ENCODE measurements at regions not wholly inside any gene's neighbourhood (a gene's known extent, or its start where the extent isn't known, plus 50 kb on each side); places are given as distances from the start of the nearest gene placed in this dataset.

DNA sequence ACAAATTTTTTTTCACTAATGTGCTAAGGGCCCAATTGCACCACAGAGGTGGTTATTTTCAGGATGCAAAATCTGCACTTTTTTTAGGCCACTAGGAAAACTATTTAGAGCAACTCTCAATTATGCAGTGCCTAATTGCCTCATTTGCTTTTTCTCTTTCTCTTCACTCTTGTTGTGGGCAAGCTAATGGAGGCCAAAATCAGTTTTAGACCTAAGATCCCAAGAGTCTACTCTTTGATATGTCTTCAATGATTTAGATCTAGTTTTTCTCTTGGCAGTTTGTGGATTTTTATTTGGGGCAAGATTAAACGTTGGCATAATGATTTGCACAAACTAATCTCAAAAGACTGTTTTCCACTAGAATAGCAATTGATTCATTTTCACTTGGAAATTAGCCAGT is 1996.9 kb downstream of the LRRC4C start:
- DNase-seq (ENCODE audit: low spot score) = no peak
- Histone ChIP-seq H3K27me3 (replicated peaks; ENCODE audit: insufficient read depth) (no peaks in the 10 kb centered on the region), H3K27ac (no peak overlapping the region), H3K4me1 (replicated peaks) (no peaks in the 10 kb centered on the region), H3K9me3 (no peaks in the 10 kb centered on the region), H3K4me3 (no peak overlapping the region), H3K36me3 (no peaks in the 10 kb centered on the region)
- TF ChIP-seq, protein P1, sequence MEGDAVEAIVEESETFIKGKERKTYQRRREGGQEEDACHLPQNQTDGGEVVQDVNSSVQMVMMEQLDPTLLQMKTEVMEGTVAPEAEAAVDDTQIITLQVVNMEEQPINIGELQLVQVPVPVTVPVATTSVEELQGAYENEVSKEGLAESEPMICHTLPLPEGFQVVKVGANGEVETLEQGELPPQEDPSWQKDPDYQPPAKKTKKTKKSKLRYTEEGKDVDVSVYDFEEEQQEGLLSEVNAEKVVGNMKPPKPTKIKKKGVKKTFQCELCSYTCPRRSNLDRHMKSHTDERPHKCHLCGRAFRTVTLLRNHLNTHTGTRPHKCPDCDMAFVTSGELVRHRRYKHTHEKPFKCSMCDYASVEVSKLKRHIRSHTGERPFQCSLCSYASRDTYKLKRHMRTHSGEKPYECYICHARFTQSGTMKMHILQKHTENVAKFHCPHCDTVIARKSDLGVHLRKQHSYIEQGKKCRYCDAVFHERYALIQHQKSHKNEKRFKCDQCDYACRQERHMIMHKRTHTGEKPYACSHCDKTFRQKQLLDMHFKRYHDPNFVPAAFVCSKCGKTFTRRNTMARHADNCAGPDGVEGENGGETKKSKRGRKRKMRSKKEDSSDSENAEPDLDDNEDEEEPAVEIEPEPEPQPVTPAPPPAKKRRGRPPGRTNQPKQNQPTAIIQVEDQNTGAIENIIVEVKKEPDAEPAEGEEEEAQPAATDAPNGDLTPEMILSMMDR (IDR thresholded peaks at IDR 0.05) = no peak
- intact Hi-C loops (cut with DNase I) = no loop called here
- 18% methylated on average over 1 of the region's 1 CpG for WGBS

DNA sequence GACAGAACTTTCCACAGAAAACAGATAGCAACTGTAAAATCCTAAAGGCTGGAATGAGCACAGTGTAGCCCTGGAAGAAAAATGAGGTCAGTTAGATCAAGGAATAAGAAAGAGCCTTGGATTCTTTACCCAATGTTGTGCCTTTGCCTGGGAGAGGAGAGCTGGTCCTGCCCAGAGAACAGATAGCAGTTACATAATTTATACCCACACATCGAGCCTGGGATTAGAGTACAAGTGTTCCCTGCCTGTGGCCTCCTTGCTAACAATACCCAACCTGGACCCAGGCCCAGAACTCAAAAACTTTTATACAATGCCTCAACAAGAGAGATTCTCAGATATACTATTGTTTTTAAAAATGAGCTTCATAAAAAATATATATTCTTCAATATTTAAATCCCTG is 1998.4 kb downstream of the LRRC4C start:
- Histone ChIP-seq H3K9me3 (no peaks in the 10 kb centered on the region), H3K27me3 (replicated peaks; ENCODE audit: insufficient read depth) (no peaks in the 10 kb centered on the region), H3K4me3 (no peak overlapping the region), H3K27ac (no peak overlapping the region), H3K36me3 (no peaks in the 10 kb centered on the region), H3K4me1 (replicated peaks) (no peaks in the 10 kb centered on the region)
- no peak for DNase-seq (ENCODE audit: low spot score)
- 20% methylated on average over 1 of the region's 1 CpG for WGBS
- no peak for TF ChIP-seq POLR2A (IDR thresholded peaks at IDR 0.05)
- TF ChIP-seq, protein P1 (IDR thresholded peaks at IDR 0.05) = no peak
- TF ChIP-seq POLR2AphosphoS5 (IDR thresholded peaks at IDR 0.05) = no peak
- intact Hi-C loops (cut with DNase I) = no loop called here

DNA sequence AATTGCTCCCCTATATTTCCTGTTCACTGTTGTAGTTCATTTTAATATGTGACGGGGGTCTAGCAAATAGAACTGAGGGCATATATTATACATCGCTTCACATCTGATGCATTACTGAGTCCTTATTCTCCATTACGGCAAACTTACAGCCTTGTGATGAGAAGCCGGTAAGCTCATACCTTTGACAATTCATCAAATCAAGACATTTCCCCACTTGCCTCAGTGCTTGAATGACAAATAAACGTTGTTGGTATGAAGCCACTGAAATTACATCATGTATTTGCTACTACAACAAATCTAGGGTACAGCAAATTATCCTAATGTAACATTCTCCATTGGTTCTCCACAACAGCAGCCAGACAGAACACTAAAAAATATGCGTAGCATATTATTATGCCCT is 1999.8 kb downstream of the LRRC4C start:
- H3K4me3 ChIP-seq = no peak overlapping the region
- H3K27me3 ChIP-seq (replicated peaks; ENCODE audit: insufficient read depth) = no peaks in the 10 kb centered on the region
- TF ChIP-seq POLR2A (IDR thresholded peaks at IDR 0.05) (no peak), POLR2AphosphoS5 (IDR thresholded peaks at IDR 0.05) (no peak)
- TF ChIP-seq, protein P1 (IDR thresholded peaks at IDR 0.05) = no peak
- intact Hi-C loops (cut with DNase I) = no loop called here
- no peak overlapping the region for H3K27ac ChIP-seq
- H3K9me3 ChIP-seq = no peaks in the 10 kb centered on the region
- H3K4me1 ChIP-seq (replicated peaks) = no peaks in the 10 kb centered on the region
- no peak for DNase-seq (ENCODE audit: low spot score)
- H3K36me3 ChIP-seq = no peaks in the 10 kb centered on the region
- WGBS = 79% methylated on average over 6 of the region's 6 CpGs

DNA sequence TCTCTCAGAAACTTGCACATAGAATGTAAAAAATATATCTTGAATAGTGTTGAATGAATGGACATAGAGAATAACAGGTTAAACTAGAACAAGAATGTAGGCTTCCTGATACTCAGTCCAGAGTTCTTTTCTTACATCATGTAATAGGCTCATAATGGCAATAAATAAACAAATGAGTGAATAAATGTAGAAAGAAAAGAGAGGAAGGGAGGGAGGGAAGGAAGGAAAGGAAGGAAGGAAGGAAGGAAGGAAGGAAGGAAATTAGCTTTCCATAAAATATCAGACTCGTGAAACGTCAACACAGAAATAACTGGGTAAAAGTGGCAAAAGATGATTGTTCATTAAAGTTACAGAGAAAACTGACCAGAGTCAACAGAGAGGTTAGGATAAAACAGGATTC is 2001.0 kb downstream of the LRRC4C start:
- no peak overlapping the region for H3K4me3 ChIP-seq
- 53% methylated on average over 2 of the region's 2 CpGs for WGBS
- no peaks in the 10 kb centered on the region for H3K36me3 ChIP-seq
- H3K9me3 ChIP-seq = no peaks in the 10 kb centered on the region
- H3K27me3 ChIP-seq (replicated peaks; ENCODE audit: insufficient read depth) = no peaks in the 10 kb centered on the region
- TF ChIP-seq POLR2AphosphoS5 (IDR thresholded peaks at IDR 0.05) = no peak
- TF ChIP-seq POLR2A (IDR thresholded peaks at IDR 0.05) = no peak
- TF ChIP-seq, protein P1 (IDR thresholded peaks at IDR 0.05) = no peak
- no peak overlapping the region for H3K27ac ChIP-seq
- intact Hi-C loops (cut with DNase I) = no loop called here
- DNase-seq (ENCODE audit: low spot score) = no peak
- H3K4me1 ChIP-seq (replicated peaks) = no peaks in the 10 kb centered on the region

DNA sequence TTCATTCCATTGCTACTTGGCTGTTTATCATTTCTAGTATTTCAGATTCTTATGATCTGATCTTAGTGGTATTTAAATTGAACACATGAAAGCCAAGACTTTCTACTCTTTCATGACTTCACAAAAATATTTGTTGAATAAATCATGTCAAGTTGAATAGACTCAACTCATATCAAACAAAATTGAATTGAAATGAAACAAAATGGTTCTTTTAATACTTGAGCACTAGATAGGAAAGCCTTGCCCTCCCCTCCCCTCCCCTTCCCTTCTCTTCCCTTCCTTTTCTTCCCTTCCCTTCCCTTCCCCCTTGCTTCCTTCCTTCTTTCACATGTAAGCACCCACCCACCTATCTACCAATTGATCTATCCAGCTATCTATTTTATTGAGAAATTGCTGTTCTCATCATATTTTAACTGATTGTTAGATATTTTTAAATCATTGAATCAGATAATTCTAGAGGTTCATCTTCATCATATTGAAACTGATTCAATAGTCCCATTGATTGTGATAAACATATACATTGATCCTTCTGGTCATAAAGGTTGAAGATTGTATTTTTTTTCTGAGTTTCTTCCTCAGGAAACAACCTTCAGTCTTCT is 2015.9 kb downstream of the LRRC4C start:
- DNase-seq (ENCODE audit: low spot score) = no peak
- intact Hi-C loops (cut with DNase I) = no loop called here
- TF ChIP-seq, protein P1 (IDR thresholded peaks at IDR 0.05) = no peak
- TF ChIP-seq POLR2AphosphoS5 (IDR thresholded peaks at IDR 0.05) = no peak
- TF ChIP-seq POLR2A (IDR thresholded peaks at IDR 0.05) = no peak
- no peak overlapping the region for H3K27ac ChIP-seq
- no peaks in the 10 kb centered on the region for H3K27me3 ChIP-seq (replicated peaks; ENCODE audit: insufficient read depth)
- H3K36me3 ChIP-seq = no peaks in the 10 kb centered on the region
- H3K4me3 ChIP-seq = no peak overlapping the region
- H3K9me3 ChIP-seq = no peaks in the 10 kb centered on the region
- no peaks in the 10 kb centered on the region for H3K4me1 ChIP-seq (replicated peaks)
